ENCODE measurements at regions not wholly inside any gene's neighbourhood (a gene's known extent, or its start where the extent isn't known, plus 50 kb on each side); places are given as distances from the start of the nearest gene placed in this dataset.

DNA sequence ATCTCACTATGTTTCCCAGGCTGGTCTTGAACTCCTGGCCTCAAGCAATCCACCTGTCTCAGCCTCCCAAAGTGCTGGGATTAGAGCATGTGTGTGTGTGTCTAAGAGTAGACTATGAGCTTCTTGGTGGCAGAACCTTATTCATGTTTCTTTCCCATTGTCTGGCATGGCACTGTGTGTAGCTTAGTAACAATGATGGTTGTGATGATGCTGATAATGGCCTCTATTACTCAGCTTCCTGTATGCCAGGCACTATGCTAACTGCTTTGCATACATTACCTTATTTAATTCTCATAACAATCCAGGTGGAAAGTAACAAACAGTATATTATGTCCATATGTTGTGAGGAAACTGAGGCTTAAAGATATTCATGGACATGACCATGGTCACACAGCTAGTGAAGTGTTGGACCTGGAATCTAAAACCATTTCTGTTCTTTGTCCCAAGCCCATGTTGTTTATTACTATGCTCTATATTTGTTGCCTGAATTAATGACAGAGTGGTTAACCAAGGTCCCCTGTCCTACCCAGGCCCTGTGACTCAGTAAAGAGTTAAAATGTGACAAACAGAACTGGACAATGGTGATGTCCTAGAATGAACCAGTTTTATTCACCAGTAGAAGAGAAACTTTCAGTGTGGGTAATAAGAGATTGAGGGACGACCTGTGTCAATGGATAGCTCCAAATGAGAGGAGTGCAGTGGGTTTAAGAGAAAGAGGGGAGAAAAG lies 109.6 kb downstream of the KLF5 start:
- no peak overlapping the region for H3K4me3 Mint-ChIP-seq (ENCODE audit: unreplicated experiment)
- TF ChIP-seq, protein P1, sequence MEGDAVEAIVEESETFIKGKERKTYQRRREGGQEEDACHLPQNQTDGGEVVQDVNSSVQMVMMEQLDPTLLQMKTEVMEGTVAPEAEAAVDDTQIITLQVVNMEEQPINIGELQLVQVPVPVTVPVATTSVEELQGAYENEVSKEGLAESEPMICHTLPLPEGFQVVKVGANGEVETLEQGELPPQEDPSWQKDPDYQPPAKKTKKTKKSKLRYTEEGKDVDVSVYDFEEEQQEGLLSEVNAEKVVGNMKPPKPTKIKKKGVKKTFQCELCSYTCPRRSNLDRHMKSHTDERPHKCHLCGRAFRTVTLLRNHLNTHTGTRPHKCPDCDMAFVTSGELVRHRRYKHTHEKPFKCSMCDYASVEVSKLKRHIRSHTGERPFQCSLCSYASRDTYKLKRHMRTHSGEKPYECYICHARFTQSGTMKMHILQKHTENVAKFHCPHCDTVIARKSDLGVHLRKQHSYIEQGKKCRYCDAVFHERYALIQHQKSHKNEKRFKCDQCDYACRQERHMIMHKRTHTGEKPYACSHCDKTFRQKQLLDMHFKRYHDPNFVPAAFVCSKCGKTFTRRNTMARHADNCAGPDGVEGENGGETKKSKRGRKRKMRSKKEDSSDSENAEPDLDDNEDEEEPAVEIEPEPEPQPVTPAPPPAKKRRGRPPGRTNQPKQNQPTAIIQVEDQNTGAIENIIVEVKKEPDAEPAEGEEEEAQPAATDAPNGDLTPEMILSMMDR (IDR thresholded peaks at IDR 0.05; ENCODE audit: unreplicated experiment), result no peak
- no peaks in the 10 kb centered on the region for H3K27me3 Mint-ChIP-seq (ENCODE audit: insufficient read depth, unreplicated experiment)
- H3K4me1 Mint-ChIP-seq (ENCODE audit: insufficient read depth, unreplicated experiment), result peaks cover 48% of the 10 kb centered on the region
- peaks cover 9% of the 10 kb centered on the region for H3K9me3 Mint-ChIP-seq (ENCODE audit: unreplicated experiment)
- ChIA-PET CTCF (no interaction called here), POLR2A (interaction anchor here (0.7 to 3.4 kb wide), 15 partner anchors 9 to 535 kb away, joined by 3 to 12 read pairs (median 4); partner anchors contain the start of gene KLF5)
- H3K36me3 Mint-ChIP-seq (ENCODE audit: insufficient read depth, unreplicated experiment), result no peaks in the 10 kb centered on the region
- intact Hi-C loops (cut with micrococcal nuclease), result no loop called here
- no TSS peak for BruUV-seq (replicated peaks)
- H3K27ac Mint-ChIP-seq (ENCODE audit: low read depth, unreplicated experiment), result peak overlapping the region; percentile 64
- peak; percentile 26 for DNase-seq (ENCODE audit: unreplicated experiment)

DNA sequence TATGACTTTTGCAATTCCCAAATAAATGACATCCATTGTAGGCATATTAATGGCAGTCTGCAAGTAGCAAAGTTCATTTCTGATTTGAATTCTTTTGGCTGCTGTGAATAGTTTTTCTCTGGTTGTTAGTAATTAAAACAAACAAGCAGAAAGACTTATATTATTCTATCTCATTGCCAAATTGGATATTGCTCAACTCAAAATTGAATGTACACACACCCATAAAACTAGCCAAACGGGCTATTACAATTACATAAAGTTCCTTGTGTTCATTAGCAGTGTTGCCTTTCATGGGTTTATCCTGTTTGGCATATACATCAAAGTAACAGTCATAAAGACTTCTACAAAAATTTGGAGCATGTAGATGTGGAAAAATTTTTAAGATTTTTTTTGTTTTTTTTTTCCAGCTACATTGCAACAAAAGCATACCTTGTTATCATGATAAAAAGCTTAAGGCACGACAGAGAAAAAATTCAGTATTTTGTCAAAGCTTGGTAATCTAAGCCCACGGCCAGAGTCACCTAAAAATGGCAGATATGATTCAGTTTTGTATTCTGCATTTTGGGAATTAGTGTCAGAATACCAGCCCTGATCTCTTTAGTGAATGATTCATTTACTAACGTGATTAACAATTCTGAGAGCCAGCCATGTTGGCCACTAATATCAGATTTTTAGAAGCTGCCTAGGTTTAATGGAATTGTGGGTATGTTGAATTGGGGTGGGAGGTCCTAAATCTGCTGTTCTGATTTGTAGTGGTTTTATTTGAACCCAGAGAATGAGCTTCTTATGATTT lies 108.4 kb downstream of the KLF5 start:
- no peaks in the 10 kb centered on the region for H3K27me3 Mint-ChIP-seq (ENCODE audit: insufficient read depth, unreplicated experiment)
- H3K9me3 Mint-ChIP-seq (ENCODE audit: unreplicated experiment), result peaks cover 9% of the 10 kb centered on the region
- DNase-seq (ENCODE audit: unreplicated experiment), result peak; percentile 47
- no peaks in the 10 kb centered on the region for H3K36me3 Mint-ChIP-seq (ENCODE audit: insufficient read depth, unreplicated experiment)
- H3K4me1 Mint-ChIP-seq (ENCODE audit: insufficient read depth, unreplicated experiment), result peaks cover 52% of the 10 kb centered on the region
- POLR2A ChIA-PET, result interaction anchor here (0.6 to 3.4 kb wide), 14 partner anchors 10 to 201 kb away, joined by 3 to 12 read pairs (median 4); partner anchors contain the start of gene KLF5
- TF ChIP-seq, protein P1 (IDR thresholded peaks at IDR 0.05; ENCODE audit: unreplicated experiment), result no peak
- H3K27ac Mint-ChIP-seq (ENCODE audit: low read depth, unreplicated experiment), result peak overlapping the region; percentile 63
- CTCF ChIA-PET, result interaction anchor here (0.6 kb wide), 1 partner anchor 19 kb away, joined by 3 read pairs; no protein-coding TSS in a partner anchor
- intact Hi-C loops (cut with micrococcal nuclease), result no loop called here
- no TSS peak for BruUV-seq (replicated peaks)
- no peak overlapping the region for H3K4me3 Mint-ChIP-seq (ENCODE audit: unreplicated experiment)

DNA sequence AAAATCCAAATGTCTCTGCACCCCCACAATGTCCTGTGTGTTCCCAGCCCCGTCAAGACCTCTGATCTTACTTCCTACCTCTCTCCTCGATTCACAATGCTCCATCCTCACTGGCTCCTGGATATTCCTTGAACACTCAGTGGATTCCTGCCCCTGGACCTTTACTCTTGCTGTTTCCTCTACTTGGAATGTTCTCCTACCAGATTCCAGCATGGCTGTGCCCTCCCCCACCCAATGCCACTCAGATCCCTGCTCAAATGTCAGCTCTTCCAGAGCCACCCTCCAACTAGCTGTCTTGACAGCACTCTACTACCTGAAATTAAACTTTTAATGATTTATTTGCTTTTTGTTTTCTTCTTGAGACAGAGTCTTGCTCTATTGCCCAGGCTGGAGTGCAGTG lies 107.4 kb downstream of the KLF5 start:
- BruUV-seq (replicated peaks), result no TSS peak
- CTCF ChIA-PET, result interaction anchor here (0.7 to 1.6 kb wide), 2 partner anchors 56 to 125 kb away, joined by 3 read pairs; no protein-coding TSS in a partner anchor
- Mint-ChIP-seq H3K27me3 (ENCODE audit: insufficient read depth, unreplicated experiment) (no peaks in the 10 kb centered on the region), H3K27ac (ENCODE audit: low read depth, unreplicated experiment) (peak overlapping the region; percentile 63), H3K9me3 (ENCODE audit: unreplicated experiment) (peaks cover 9% of the 10 kb centered on the region), H3K4me3 (ENCODE audit: unreplicated experiment) (no peak overlapping the region), H3K36me3 (ENCODE audit: insufficient read depth, unreplicated experiment) (no peaks in the 10 kb centered on the region), H3K4me1 (ENCODE audit: insufficient read depth, unreplicated experiment) (peaks cover 42% of the 10 kb centered on the region)
- intact Hi-C loops (cut with micrococcal nuclease), result no loop called here
- DNase-seq (ENCODE audit: unreplicated experiment), result no peak
- TF ChIP-seq, protein P1 (IDR thresholded peaks at IDR 0.05; ENCODE audit: unreplicated experiment), result no peak
- POLR2A ChIA-PET, result interaction anchor here (1.6 to 3.4 kb wide), 2 partner anchors 11 to 202 kb away, joined by 4 to 12 read pairs; no protein-coding TSS in a partner anchor
